ENCODE measurements at regions not wholly inside any gene's neighbourhood (a gene's known extent, or its start where the extent isn't known, plus 50 kb on each side); places are given as distances from the start of the nearest gene placed in this dataset.

GRCh38 chr11:13907678-13908077, 54.8 kb upstream of the SPON1 start:
- no peak for TF ChIP-seq TEAD4 (IDR thresholded peaks at IDR 0.05)
- no peak for TF ChIP-seq EGR1 (IDR thresholded peaks at IDR 0.05)

- TF ChIP-seq RAD21 (IDR thresholded peaks at IDR 0.05; ENCODE audit: low read depth): no peak
- TF ChIP-seq USF1 (IDR thresholded peaks at IDR 0.05): no peak
- no peak for TF ChIP-seq EP300 (IDR thresholded peaks at IDR 0.05; ENCODE audit: borderline replicate concordance)
- no peak for TF ChIP-seq ZBTB7A (IDR thresholded peaks at IDR 0.05; ENCODE audit: low read depth)
- no peak for TF ChIP-seq TEAD4 (IDR thresholded peaks at IDR 0.05)
- no peak for TF ChIP-seq REST (IDR thresholded peaks at IDR 0.05; ENCODE audit: low read depth)
- no peak for TF ChIP-seq FOXM1 (IDR thresholded peaks at IDR 0.05; ENCODE audit: borderline replicate concordance, low read depth)
- no peak for TF ChIP-seq EGR1 (IDR thresholded peaks at IDR 0.05)
- no peak for TF ChIP-seq CREB1 (IDR thresholded peaks at IDR 0.05; ENCODE audit: low read depth)
- TF ChIP-seq YY1 (IDR thresholded peaks at IDR 0.05; ENCODE audit: low read depth): no peak
- TF ChIP-seq TAF1 (IDR thresholded peaks at IDR 0.05; ENCODE audit: low read depth): no peak
- TF ChIP-seq CEBPB (IDR thresholded peaks at IDR 0.05): no peak
- TF ChIP-seq TCF12 (IDR thresholded peaks at IDR 0.05; ENCODE audit: low read depth): no peak
- TF ChIP-seq, protein P1, sequence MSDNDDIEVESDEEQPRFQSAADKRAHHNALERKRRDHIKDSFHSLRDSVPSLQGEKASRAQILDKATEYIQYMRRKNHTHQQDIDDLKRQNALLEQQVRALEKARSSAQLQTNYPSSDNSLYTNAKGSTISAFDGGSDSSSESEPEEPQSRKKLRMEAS (IDR thresholded peaks at IDR 0.05): no peak
- no peak for TF ChIP-seq NFIC (IDR thresholded peaks at IDR 0.05)
These were observed 54.0 kb upstream of the SPON1 start for GRCh38 chr11:13908535-13908934.
